ENCODE measurements at regions not wholly inside any gene's neighbourhood (a gene's known extent, or its start where the extent isn't known, plus 50 kb on each side); places are given as distances from the start of the nearest gene placed in this dataset.

- no peak for TF ChIP-seq MXI1 (IDR thresholded peaks at IDR 0.05; ENCODE audit: low read depth, low read length)
- no peak for TF ChIP-seq NR3C1 (CRISPR knock-in tag; IDR thresholded peaks at IDR 0.05)
- TF ChIP-seq EHMT2 (IDR thresholded peaks at IDR 0.05): no peak
- no peak for TF ChIP-seq NFYB (IDR thresholded peaks at IDR 0.05; ENCODE audit: extremely low read depth, insufficient read length)
Observed at GRCh38 chr2:7849531-7849930, 832.3 kb upstream of the ID2 start (continued).

GRCh38 chr2:7852546-7852945 lies 829.3 kb upstream of the ID2 start:
- in situ Hi-C loops (cut with MboI): no loop called here
- no peaks in the 10 kb centered on the region for H3K79me2 ChIP-seq (ENCODE audit: control insufficient read depth, insufficient read depth, low read length)
- BruUV-seq (replicated peaks): no TSS peak

GRCh38 chr2:7857904-7858303 lies 824.0 kb upstream of the ID2 start:
- BruUV-seq (replicated peaks): no TSS peak
- TF ChIP-seq SMAD3 (CRISPR knock-in tag; conservative IDR thresholded peaks at IDR 0.05) (no peak), RHOXF2B (CRISPR knock-in tag; conservative IDR thresholded peaks at IDR 0.05) (no peak), ZNF143 (CRISPR knock-in tag; IDR thresholded peaks at IDR 0.05) (no peak)
- H3K4me1 ChIP-seq (replicated peaks in 1 of 2; ENCODE audit: control insufficient read depth in 2 of 2, insufficient read depth in 2 of 2, low read length in 2 of 2): no peaks in the 10 kb centered on the region
- 0% methylated on average over 1 of the region's 1 CpG for WGBS (ENCODE audit: insufficient coverage, low coverage, missing lambda C conversion rate)
- H3K27me3 ChIP-seq (ENCODE audit: control insufficient read depth in 2 of 2, insufficient read depth in 2 of 2, low read length in 2 of 2): no peaks in the 10 kb centered on the region; a peak in 1 of 5 replicates
- FAIRE-seq: no peak
- H3K4me3 ChIP-seq: no peak overlapping the region
- ATAC-seq: no peak
- H3K79me2 ChIP-seq (ENCODE audit: control insufficient read depth, insufficient read depth, low read length): no peaks in the 10 kb centered on the region
- CTCF ChIA-PET (ENCODE audit: low intra/inter-chr PET ratio): no interaction called here
- no peak overlapping the region for H2AFZ ChIP-seq (ENCODE audit: low read depth, low read length)
- no peak overlapping the region for H3K4me2 ChIP-seq (ENCODE audit: insufficient read depth, low read length)
- in situ Hi-C loops (cut with MboI): no loop called here
- intact Hi-C loops (cut with micrococcal nuclease): no loop called here
- no peak overlapping the region for H3K27ac ChIP-seq (ENCODE audit: extremely low read depth, low read depth, low read length)
- DNase-seq (ENCODE audit: extremely low read depth in 1 of 4, low spot score in 3 of 4): no peak
- no peaks in the 10 kb centered on the region for H3K9me1 ChIP-seq (ENCODE audit: control insufficient read depth, insufficient read depth, low read length)
- no peaks in the 10 kb centered on the region for H4K20me1 ChIP-seq (replicated peaks; ENCODE audit: control insufficient read depth, insufficient read depth, low read length)
- H3K9ac ChIP-seq (ENCODE audit: insufficient read depth in 1 of 2, low read depth in 2 of 2, low read length in 2 of 2): no peak overlapping the region
- POLR2A ChIA-PET: no interaction called here
- no peaks in the 10 kb centered on the region for H3K36me3 ChIP-seq (ENCODE audit: control insufficient read depth, insufficient read depth, low read length)
- no peaks in the 10 kb centered on the region for H3K9me3 ChIP-seq (replicated peaks; ENCODE audit: control insufficient read depth, insufficient read depth, low read depth, low read length)

More at GRCh38 chr2:7852546-7852945, 829.3 kb upstream of the ID2 start:
- intact Hi-C loops (cut with micrococcal nuclease): no loop called here
- Histone ChIP-seq H3K27ac (ENCODE audit: extremely low read depth, low read depth, low read length) (no peak overlapping the region), H4K20me1 (replicated peaks; ENCODE audit: control insufficient read depth, insufficient read depth, low read length) (no peaks in the 10 kb centered on the region), H3K9me1 (ENCODE audit: control insufficient read depth, insufficient read depth, low read length) (no peaks in the 10 kb centered on the region), H3K27me3 (ENCODE audit: control insufficient read depth in 2 of 2, insufficient read depth in 2 of 2, low read length in 2 of 2) (no peaks in the 10 kb centered on the region; a peak in 1 of 5 replicates), H3K9ac (ENCODE audit: insufficient read depth in 1 of 2, low read depth in 2 of 2, low read length in 2 of 2) (no peak overlapping the region), H2AFZ (ENCODE audit: low read depth, low read length) (no peak overlapping the region), H3K4me3 (no peak overlapping the region), H3K4me1 (replicated peaks in 1 of 2; ENCODE audit: control insufficient read depth in 2 of 2, insufficient read depth in 2 of 2, low read length in 2 of 2) (no peaks in the 10 kb centered on the region), H3K4me2 (ENCODE audit: insufficient read depth, low read length) (no peak overlapping the region), H3K9me3 (replicated peaks; ENCODE audit: control insufficient read depth, insufficient read depth, low read depth, low read length) (no peaks in the 10 kb centered on the region), H3K36me3 (ENCODE audit: control insufficient read depth, insufficient read depth, low read length) (no peaks in the 10 kb centered on the region)
- no peak for FAIRE-seq
- WGBS (ENCODE audit: insufficient coverage, low coverage, missing lambda C conversion rate): 0% methylated on average over 2 of the region's 2 CpGs
- ChIA-PET POLR2A (no interaction called here), CTCF (ENCODE audit: low intra/inter-chr PET ratio) (no interaction called here)
- TF ChIP-seq ZNF134 (CRISPR knock-in tag; conservative IDR thresholded peaks at IDR 0.05) (peak; percentile 84), BRD4 (IDR thresholded peaks at IDR 0.05) (no peak)
- ATAC-seq: no peak
- DNase-seq (ENCODE audit: extremely low read depth in 1 of 4, low spot score in 3 of 4): no peak

Measured in K562 (cell line).